ENCODE measurements at regions not wholly inside any gene's neighbourhood (a gene's known extent, or its start where the extent isn't known, plus 50 kb on each side); places are given as distances from the start of the nearest gene placed in this dataset.

DNA sequence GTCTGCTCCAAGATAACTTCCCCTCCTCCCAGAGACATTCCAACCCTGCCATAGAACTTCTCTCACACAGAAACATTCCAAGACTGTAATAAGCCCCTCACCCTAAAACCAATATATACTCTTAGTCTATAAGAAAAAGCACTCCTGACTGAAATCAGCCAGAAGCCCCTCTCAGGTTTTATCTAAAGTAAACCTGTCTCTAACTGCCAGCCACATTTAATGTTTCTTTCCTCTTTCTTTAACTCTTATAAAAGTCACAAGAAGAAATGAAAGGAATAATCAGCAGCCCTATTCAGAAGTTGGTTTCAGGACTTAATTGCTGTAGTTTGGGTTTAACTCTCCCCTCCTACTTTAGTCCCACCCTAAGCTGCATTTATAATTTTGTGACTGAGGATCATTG, 165.0 kb upstream of the ZCCHC13 start:
- TF ChIP-seq POLR2AphosphoS5 (IDR thresholded peaks at IDR 0.05; ENCODE audit: low read depth, low read length) (no peak), ELF1 (IDR thresholded peaks at IDR 0.05; ENCODE audit: borderline replicate concordance, low read depth) (no peak), SRF (IDR thresholded peaks at IDR 0.05; ENCODE audit: low read depth) (no peak), ZNF274 (IDR thresholded peaks at IDR 0.05; ENCODE audit: low read depth, low read length) (no peak), ZFX (IDR thresholded peaks at IDR 0.05) (no peak)
- TF ChIP-seq, protein P1, sequence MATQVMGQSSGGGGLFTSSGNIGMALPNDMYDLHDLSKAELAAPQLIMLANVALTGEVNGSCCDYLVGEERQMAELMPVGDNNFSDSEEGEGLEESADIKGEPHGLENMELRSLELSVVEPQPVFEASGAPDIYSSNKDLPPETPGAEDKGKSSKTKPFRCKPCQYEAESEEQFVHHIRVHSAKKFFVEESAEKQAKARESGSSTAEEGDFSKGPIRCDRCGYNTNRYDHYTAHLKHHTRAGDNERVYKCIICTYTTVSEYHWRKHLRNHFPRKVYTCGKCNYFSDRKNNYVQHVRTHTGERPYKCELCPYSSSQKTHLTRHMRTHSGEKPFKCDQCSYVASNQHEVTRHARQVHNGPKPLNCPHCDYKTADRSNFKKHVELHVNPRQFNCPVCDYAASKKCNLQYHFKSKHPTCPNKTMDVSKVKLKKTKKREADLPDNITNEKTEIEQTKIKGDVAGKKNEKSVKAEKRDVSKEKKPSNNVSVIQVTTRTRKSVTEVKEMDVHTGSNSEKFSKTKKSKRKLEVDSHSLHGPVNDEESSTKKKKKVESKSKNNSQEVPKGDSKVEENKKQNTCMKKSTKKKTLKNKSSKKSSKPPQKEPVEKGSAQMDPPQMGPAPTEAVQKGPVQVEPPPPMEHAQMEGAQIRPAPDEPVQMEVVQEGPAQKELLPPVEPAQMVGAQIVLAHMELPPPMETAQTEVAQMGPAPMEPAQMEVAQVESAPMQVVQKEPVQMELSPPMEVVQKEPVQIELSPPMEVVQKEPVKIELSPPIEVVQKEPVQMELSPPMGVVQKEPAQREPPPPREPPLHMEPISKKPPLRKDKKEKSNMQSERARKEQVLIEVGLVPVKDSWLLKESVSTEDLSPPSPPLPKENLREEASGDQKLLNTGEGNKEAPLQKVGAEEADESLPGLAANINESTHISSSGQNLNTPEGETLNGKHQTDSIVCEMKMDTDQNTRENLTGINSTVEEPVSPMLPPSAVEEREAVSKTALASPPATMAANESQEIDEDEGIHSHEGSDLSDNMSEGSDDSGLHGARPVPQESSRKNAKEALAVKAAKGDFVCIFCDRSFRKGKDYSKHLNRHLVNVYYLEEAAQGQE (IDR thresholded peaks at IDR 0.05; ENCODE audit: low read depth), result no peak
- H3K79me2 ChIP-seq (ENCODE audit: insufficient read depth, low read length), result no peaks in the 10 kb centered on the region
- no peaks in the 10 kb centered on the region for H3K9me3 ChIP-seq (ENCODE audit: control insufficient read depth in 1 of 2, insufficient read depth in 1 of 2, low read depth in 1 of 2, low read length in 2 of 2)
- BruUV-seq (replicated peaks), result no TSS peak
- ChIA-PET POLR2A (no interaction called here), RAD21 (ENCODE audit: low non-redundant PET in 1 of 2, low total read pairs in 2 of 2, uncharacterized antibody in 2 of 2, unreplicated experiment in 2 of 2) (no interaction called here), CTCF (no interaction called here)
- no peak overlapping the region for H2AFZ ChIP-seq (ENCODE audit: low read depth, low read length, poor library complexity, severe bottlenecking)
- H3K36me3 ChIP-seq (ENCODE audit: control insufficient read depth in 1 of 2, insufficient read depth in 2 of 2, low read length in 2 of 2), result no peaks in the 10 kb centered on the region
- H3K4me1 ChIP-seq (ENCODE audit: control insufficient read depth in 1 of 2, insufficient read depth in 2 of 2, low read length in 2 of 2), result no peaks in the 10 kb centered on the region
- H4K20me1 ChIP-seq (ENCODE audit: insufficient read depth), result no peaks in the 10 kb centered on the region
- ATAC-seq (no peak), DNase-seq (ENCODE audit: low read depth, low spot score) (no peak)
- no peak overlapping the region for H3K9ac ChIP-seq (ENCODE audit: low read length)
- no peaks in the 10 kb centered on the region for H3K9me2 ChIP-seq (ENCODE audit: insufficient read depth)
- no peak overlapping the region for H3K4me3 ChIP-seq (replicated peaks in 1 of 2; ENCODE audit: low read depth in 1 of 2, low read length in 2 of 2)
- no peak overlapping the region for H3K27ac ChIP-seq (ENCODE audit: low read depth, low read length)
- H3K27me3 ChIP-seq (ENCODE audit: insufficient read depth, low read length), result no peaks in the 10 kb centered on the region
- intact Hi-C loops (cut with micrococcal nuclease), result loop anchor here (10.0 kb wide), 2 partner anchors 206 to 1054 kb away; no protein-coding TSS in a partner anchor
- H3K4me2 ChIP-seq (ENCODE audit: low read length), result no peak overlapping the region
